Keratinocyte (primary cell): ENCODE measurements at regions not wholly inside any gene's neighbourhood (a gene's known extent, or its start where the extent isn't known, plus 50 kb on each side); places are given as distances from the start of the nearest gene placed in this dataset.
"Not testable (repeated sequence)": the region's sequence is repeated elsewhere in the genome, so short reads cannot be mapped to it uniquely, and the experiment has no call there.

ENCODE experiments used
- DNase-seq: peaks from one replicate; pipeline ENCODE4 v3.0.0-alpha.2; 2011; ENCODE audit warnings: low read depth, missing footprints, low spot score
- FAIRE-seq: peaks from 2 replicates; lab custom pipeline; 2011; peaks lifted over from hg19 to GRCh38; lab: Jason Lieb, UNC
- H2AFZ ChIP-seq: 2 replicates; pipeline ENCODE4 v1.6.0; 2012; ENCODE audit warnings: low read length, control low read depth, inconsistent platforms; ENCODE audit not compliant: control insufficient read depth
- H3K27ac ChIP-seq: 2 replicates; pipeline ENCODE4 v1.5.1; 2011; ENCODE audit warnings: low read length; ENCODE audit not compliant: control insufficient read depth, insufficient read depth
- H3K27me3 ChIP-seq: 3 replicates; pipeline ENCODE4 v1.6.0; 2011; ENCODE audit warnings: low read length; ENCODE audit not compliant: control insufficient read depth, insufficient read depth; ENCODE audit errors: extremely low read depth
- H3K36me3 ChIP-seq, 2 experiments: 2 replicates in 1 of 2; 3 replicates in 1 of 2; pipeline ENCODE4 v1.5.1; 2011; ENCODE audit warnings: low read length in 2 of 2, mild to moderate bottlenecking in 1 of 2; ENCODE audit not compliant: control insufficient read depth in 2 of 2, insufficient read depth in 2 of 2; ENCODE audit errors: extremely low read depth in 1 of 2
- H3K4me1 ChIP-seq: 3 replicates; pipeline ENCODE4 v1.5.1; 2011; ENCODE audit warnings: low read length; ENCODE audit not compliant: control insufficient read depth, insufficient read depth; ENCODE audit errors: extremely low read depth
- H3K4me2 ChIP-seq: 3 replicates; pipeline ENCODE4 v1.6.0; 2011; ENCODE audit warnings: low read depth, low read length; ENCODE audit not compliant: control insufficient read depth, insufficient read depth; ENCODE audit errors: extremely low read depth
- H3K4me3 ChIP-seq, 3 experiments: fragments of 200-600 bp in 1 of 3; sonication (generic) in 1 of 3; 2 replicates in 2 of 3; 3 replicates in 1 of 3; pipeline ENCODE4 v1.5.1; 2011 to 2016; ENCODE audit warnings: low read length in 3 of 3, mild to moderate bottlenecking in 3 of 3, control low read depth in 2 of 3, inconsistent platforms in 1 of 3, low read depth in 1 of 3, mixed read lengths in 1 of 3, mixed run types in 1 of 3, moderate library complexity in 1 of 3; ENCODE audit not compliant: control insufficient read depth in 2 of 3, insufficient read depth in 2 of 3; ENCODE audit errors: extremely low read depth in 1 of 3
- H3K79me2 ChIP-seq: 2 replicates; pipeline ENCODE4 v1.6.0; 2012; ENCODE audit warnings: low read length; ENCODE audit not compliant: control insufficient read depth, insufficient read depth
- H3K9ac ChIP-seq: 3 replicates; pipeline ENCODE4 v1.6.0; 2011; ENCODE audit warnings: low read length; ENCODE audit not compliant: control insufficient read depth, insufficient read depth; ENCODE audit errors: extremely low read depth
- H3K9me1 ChIP-seq: 3 replicates; pipeline ENCODE4 v1.6.0; 2011; ENCODE audit warnings: low read length; ENCODE audit not compliant: control insufficient read depth, insufficient read depth; ENCODE audit errors: extremely low read depth
- H3K9me3 ChIP-seq: 2 replicates; pipeline ENCODE4 v1.5.1; 2012; ENCODE audit warnings: low read depth, low read length; ENCODE audit not compliant: control insufficient read depth
- H4K20me1 ChIP-seq: 3 replicates; pipeline ENCODE4 v1.6.0; 2011; ENCODE audit warnings: low read length; ENCODE audit not compliant: control insufficient read depth, insufficient read depth; ENCODE audit errors: extremely low read depth
- CTCF ChIP-seq, 3 experiments: IDR thresholded peaks in 1 of 3; conservative IDR thresholded peaks in 1 of 3; optimal IDR thresholded peaks in 1 of 3; 2 replicates in 2 of 3; 3 replicates in 1 of 3; pipeline versions ENCODE3 to v1.5.1; 2011; ENCODE audit warnings: low read length in 3 of 3, mild to moderate bottlenecking in 3 of 3, moderate library complexity in 2 of 3, control low read depth in 1 of 3, inconsistent platforms in 1 of 3; ENCODE audit not compliant: insufficient read depth in 2 of 3; ENCODE audit errors: extremely low read depth in 1 of 3
- EZH2 ChIP-seq: IDR thresholded peaks from one replicate; pipeline ENCODE4 v1.6.1; 2012; ENCODE audit warnings: inconsistent platforms, mild to moderate bottlenecking, low read length, moderate library complexity
- dilution Hi-C: fragments of 300-500 bp; cut with MboI; formaldehyde crosslinking; loops from one replicate; pipeline ENCODE4 v1.7.0; 2020; ENCODE audit warnings: low sequenced_read_pairs; ENCODE audit not compliant: extremely low pct_ligation_motif_present

- Histone ChIP-seq H3K4me1 (no peaks in the 10 kb centered on the region), H2AFZ (no peak overlapping the region), H3K9ac (no peak overlapping the region), H3K9me3 (no peaks in the 10 kb centered on the region), H3K27ac (no peak overlapping the region), H3K4me3 (no peak overlapping the region), H3K79me2 (no peaks in the 10 kb centered on the region), H4K20me1 (no peaks in the 10 kb centered on the region), H3K36me3 (no peaks in the 10 kb centered on the region), H3K27me3 (no peaks in the 10 kb centered on the region), H3K9me1 (no peaks in the 10 kb centered on the region), H3K4me2 (no peak overlapping the region)
- TF ChIP-seq EZH2 (no peak), CTCF (optimal IDR thresholded peaks at IDR 0.05 in 1 of 3, IDR thresholded peaks at IDR 0.05 in 1 of 3, conservative IDR thresholded peaks at IDR 0.05 in 1 of 3; ENCODE audit: extremely low read depth in 1 of 3, insufficient read depth in 2 of 3, low read length in 3 of 3) (peak in 2 of 3 experiments; percentile 26 to 42)
- dilution Hi-C loops, result no loop called here
- FAIRE-seq (no peak), DNase-seq (no peak)
Observed at GRCh38 chr1:221979444-221980032, 237.6 kb upstream of the DUSP10 start.

- H3K27me3 ChIP-seq, H2AFZ ChIP-seq, dilution Hi-C loops, FAIRE-seq, H3K4me3 ChIP-seq, H4K20me1 ChIP-seq, DNase-seq, H3K4me2 ChIP-seq, H3K9me3 ChIP-seq, H3K27ac ChIP-seq, H3K4me1 ChIP-seq, H3K79me2 ChIP-seq, H3K9me1 ChIP-seq, H3K36me3 ChIP-seq, H3K9ac ChIP-seq: not testable (repeated sequence)
Observed at GRCh38 chr1:221978631-221979334, 236.9 kb upstream of the DUSP10 start.

DNA sequence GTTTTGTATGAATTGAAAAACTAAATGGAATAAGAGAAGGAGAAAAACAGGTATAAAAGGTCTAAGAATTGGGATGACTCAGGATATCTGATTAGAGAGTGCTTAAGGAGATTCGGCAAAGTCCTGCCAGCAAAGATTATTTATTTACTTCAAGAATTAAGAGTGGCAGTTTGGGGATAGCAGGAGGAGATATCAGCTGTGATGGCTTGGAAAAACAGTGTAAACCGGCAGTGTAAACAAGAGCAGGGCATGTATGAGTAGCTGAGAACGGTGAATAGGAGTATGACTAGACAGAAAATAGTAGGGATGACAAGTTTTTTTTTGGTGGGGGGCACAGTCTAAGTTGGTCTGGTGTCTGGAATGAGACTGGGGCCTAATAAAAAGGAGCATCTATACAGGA lies 231.9 kb upstream of the DUSP10 start:
- dilution Hi-C loops, result not testable (repeated sequence)

More for the DNA sequence above, 231.9 kb upstream of the DUSP10 start:
- not testable (repeated sequence) for H3K4me3 ChIP-seq, H3K27ac ChIP-seq, H3K4me2 ChIP-seq, H2AFZ ChIP-seq, H3K9me3 ChIP-seq, FAIRE-seq, H4K20me1 ChIP-seq, H3K9me1 ChIP-seq, DNase-seq, H3K9ac ChIP-seq, H3K27me3 ChIP-seq, H3K4me1 ChIP-seq, H3K79me2 ChIP-seq, H3K36me3 ChIP-seq
